Neural cell (in vitro differentiated cells): ENCODE measurements at regions not wholly inside any gene's neighbourhood (a gene's known extent, or its start where the extent isn't known, plus 50 kb on each side); places are given as distances from the start of the nearest gene placed in this dataset.

Source experiments
- CTCF ChIP-seq: fragments of 450-650 bp; IDR thresholded peaks from 2 replicates; pipeline ENCODE4 v1.5.1; 2014; ENCODE audit warnings: antibody characterized with exemption, mild to moderate bottlenecking, moderate library complexity; ENCODE audit not compliant: poor library complexity, severe bottlenecking
- EP300 ChIP-seq: fragments of 450-650 bp; conservative IDR thresholded peaks from 2 replicates; pipeline ENCODE4 v1.6.1; 2014; ENCODE audit warnings: antibody characterized with exemption, mild to moderate bottlenecking, moderate library complexity; ENCODE audit not compliant: poor library complexity, severe bottlenecking

- no peak for TF ChIP-seq EP300
- no peak for TF ChIP-seq CTCF
Measured at GRCh38 chrY:7728935-7729317, 817.4 kb upstream of the AMELY start.
